ENCODE measurements at regions not wholly inside any gene's neighbourhood (a gene's known extent, or its start where the extent isn't known, plus 50 kb on each side); places are given as distances from the start of the nearest gene placed in this dataset.
A peak's percentile ranks its signal among the peaks of the same experiment; 100 is the strongest.

DNA sequence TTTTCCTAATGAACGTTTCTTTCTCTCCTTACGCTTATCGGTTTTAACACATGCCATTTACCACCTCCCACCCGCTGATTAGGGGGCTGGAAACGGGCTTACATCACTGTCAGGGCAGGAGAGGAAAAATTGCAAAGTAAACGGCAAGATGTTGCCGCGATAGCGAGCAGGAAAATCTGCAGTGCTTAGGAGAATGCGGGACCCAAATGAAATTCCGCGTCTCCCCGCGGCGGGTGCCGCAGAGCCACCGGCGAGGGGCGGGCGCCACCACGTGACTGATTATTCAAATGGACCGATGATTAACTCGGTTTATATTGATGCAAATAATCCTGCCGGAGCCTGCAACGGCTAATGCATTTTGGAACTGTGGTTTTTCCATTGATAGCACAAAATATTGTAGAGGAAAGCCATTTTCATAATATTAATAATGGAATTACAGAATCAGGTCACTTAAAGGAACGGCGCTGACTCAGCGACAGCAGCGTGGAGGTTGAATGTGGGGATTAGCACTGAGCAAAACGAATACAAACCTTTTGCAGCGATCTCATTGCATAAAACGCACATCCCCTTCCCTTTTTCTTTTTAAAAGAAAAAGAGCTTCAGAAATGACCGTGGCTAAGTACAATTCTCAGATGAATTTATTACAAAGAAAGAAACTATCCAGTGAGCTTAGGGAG lies 224.2 kb downstream of the STIM2 start:
- no peak overlapping the region for H3K27ac ChIP-seq
- H3K9me3 ChIP-seq = no peaks in the 10 kb centered on the region
- no peaks in the 10 kb centered on the region for H3K36me3 ChIP-seq
- H3K4me1 ChIP-seq = peaks cover 0 to 31% (median 7%) of the 10 kb centered on the region in 12 donors
- peaks cover 0 to 62% (median 35%) of the 10 kb centered on the region in 9 donors for H3K27me3 ChIP-seq
- DNase-seq (peak in 2 of 5 donors; percentile 33 to 66), ATAC-seq (peak in 1 of 4 donors; percentile 33)
- intact Hi-C loops (cut with DNase I) = no loop called here
- WGBS, 4 donors = 1 to 3% (median 2%) methylated on average over 33 of the region's 33 CpGs
- TF ChIP-seq POLR2A (IDR thresholded peaks at IDR 0.05) (no peak), CTCF (IDR thresholded peaks at IDR 0.05) (peak in 3 of 12 donors; percentile 18 to 25 (median 19))
- H3K4me3 ChIP-seq = peak overlapping the region; percentile 14 to 52 (median 32)

GRCh38 chr4:27085396-27085795 lies 224.8 kb downstream of the STIM2 start:
- intact Hi-C loops (cut with DNase I) = no loop called here
- Histone ChIP-seq H3K27me3 (peaks cover 0 to 68% (median 35%) of the 10 kb centered on the region in 9 donors), H3K4me1 (peaks cover 0 to 31% (median 7%) of the 10 kb centered on the region in 12 donors), H3K36me3 (no peaks in the 10 kb centered on the region), H3K9me3 (no peaks in the 10 kb centered on the region), H3K4me3 (peak overlapping the region in 6 of 12 donors; percentile 16 to 52 (median 32)), H3K27ac (no peak overlapping the region)
- ATAC-seq (no peak), DNase-seq (no peak)
- WGBS, 4 donors = 27 to 38% (median 32%) methylated on average over 7 of the region's 7 CpGs
- TF ChIP-seq CTCF (IDR thresholded peaks at IDR 0.05) (no peak), POLR2A (IDR thresholded peaks at IDR 0.05) (no peak)

DNA sequence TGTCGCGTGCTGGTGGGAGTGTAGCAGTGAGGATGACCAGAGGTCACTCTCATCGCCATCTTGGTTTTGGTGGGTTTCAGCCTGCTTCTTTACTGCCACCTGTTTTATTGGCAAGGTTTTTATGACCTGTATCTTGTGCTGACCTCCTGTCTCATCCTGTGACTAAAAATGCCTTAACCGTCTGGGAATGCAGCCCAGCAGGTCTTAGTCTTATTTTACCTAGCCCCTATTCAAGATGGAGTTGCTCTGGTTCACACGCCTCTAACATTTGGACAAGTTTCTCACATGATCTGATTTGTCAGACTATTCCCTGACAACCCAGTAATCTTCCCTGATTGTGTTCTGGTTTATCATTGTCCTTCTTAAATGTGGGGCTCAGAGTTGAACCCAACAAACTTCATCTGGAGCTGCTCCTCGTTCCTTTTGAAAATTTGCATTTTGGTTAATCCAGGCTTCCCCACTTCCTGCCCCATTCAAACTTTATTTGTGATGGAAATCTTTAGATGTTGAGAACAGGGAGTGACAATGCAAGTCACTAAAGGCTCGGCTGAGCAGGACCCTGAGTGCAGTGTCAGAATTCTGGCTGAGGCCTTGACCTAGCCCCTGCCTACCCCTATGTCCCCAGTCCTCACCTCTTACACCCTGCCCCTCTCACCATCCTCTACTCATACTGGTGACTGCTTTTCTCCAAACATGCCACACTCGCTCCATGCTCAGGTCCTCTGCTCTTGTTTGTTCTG lies 226.8 kb downstream of the STIM2 start:
- no peaks in the 10 kb centered on the region for H3K9me3 ChIP-seq
- H3K27me3 ChIP-seq = peaks cover 0 to 80% (median 43%) of the 10 kb centered on the region in 9 donors
- ATAC-seq = no peak
- intact Hi-C loops (cut with DNase I) = no loop called here
- no peak overlapping the region for H3K4me3 ChIP-seq
- no peak overlapping the region for H3K27ac ChIP-seq
- H3K4me1 ChIP-seq = peaks cover 0 to 22% (median 7%) of the 10 kb centered on the region in 12 donors
- 88 to 91% (median 90%) methylated on average over 8 of the region's 8 CpGs for WGBS, 4 donors
- TF ChIP-seq POLR2A (IDR thresholded peaks at IDR 0.05) (no peak), CTCF (IDR thresholded peaks at IDR 0.05) (no peak)
- no peak for DNase-seq
- no peaks in the 10 kb centered on the region for H3K36me3 ChIP-seq

GRCh38 chr4:27088491-27088890 lies 227.8 kb downstream of the STIM2 start:
- H3K36me3 ChIP-seq = no peaks in the 10 kb centered on the region
- ATAC-seq (no peak), DNase-seq (no peak)
- H3K9me3 ChIP-seq = no peaks in the 10 kb centered on the region
- H3K27ac ChIP-seq = no peak overlapping the region
- no peak overlapping the region for H3K4me3 ChIP-seq
- peaks cover 0 to 20% (median 7%) of the 10 kb centered on the region in 12 donors for H3K4me1 ChIP-seq
- H3K27me3 ChIP-seq = peaks cover 0 to 81% (median 43%) of the 10 kb centered on the region in 9 donors
- WGBS, 4 donors = 15 to 25% (median 21%) methylated on average over 5 of the region's 5 CpGs
- intact Hi-C loops (cut with DNase I) = no loop called here
- TF ChIP-seq POLR2A (IDR thresholded peaks at IDR 0.05) (no peak), CTCF (IDR thresholded peaks at IDR 0.05) (no peak)

All from heart left ventricle (tissue), 16 donors.